Spinal cord (tissue), 9 donors: ENCODE measurements at regions not wholly inside any gene's neighbourhood (a gene's known extent, or its start where the extent isn't known, plus 50 kb on each side); places are given as distances from the start of the nearest gene placed in this dataset.
"Not testable (repeated sequence)": the region's sequence is repeated elsewhere in the genome, so short reads cannot be mapped to it uniquely, and the experiment has no call there.

Experiments
- DNase-seq, 6 donors: peaks; one replicate each; pipeline versions ENCODE4 v3.0.0 to v3.0.0-alpha.2; 2013 to 2015; ENCODE audit warnings: low spot score in 6 of 6, low read depth in 4 of 6
- H3K27ac ChIP-seq: one replicate; pipeline ENCODE4 v1.5.1; 2013; ENCODE audit warnings: low read depth, low read length, control low read depth
- H3K27me3 ChIP-seq: one replicate; pipeline ENCODE4 v1.6.1; 2013; ENCODE audit warnings: low read length; ENCODE audit not compliant: control insufficient read depth, insufficient read depth
- H3K36me3 ChIP-seq: one replicate; pipeline ENCODE4 v1.6.1; 2013; ENCODE audit warnings: low read length; ENCODE audit not compliant: control insufficient read depth, insufficient read depth
- H3K4me1 ChIP-seq: one replicate; pipeline ENCODE4 v1.6.1; 2013; ENCODE audit warnings: low read length; ENCODE audit not compliant: control insufficient read depth, insufficient read depth
- H3K4me3 ChIP-seq: one replicate; pipeline ENCODE4 v1.5.1; 2013; ENCODE audit warnings: low read depth, low read length, control low read depth
- H3K9me3 ChIP-seq: one replicate; pipeline ENCODE4 v1.6.1; 2013; ENCODE audit warnings: low read length; ENCODE audit not compliant: control insufficient read depth, insufficient read depth
- WGBS: methylation state at CpG from one replicate; pipeline ENCODE4 v1.1.5; 2013; ENCODE audit warnings: missing lambda C conversion rate; ENCODE audit not compliant: insufficient coverage; 5-methylcytosine and 5-hydroxymethylcytosine counted together
- donor health status: healthy.

GRCh38 chr1:88318740-88319139 is 365.3 kb upstream of the PKN2 start:
- H3K27me3 ChIP-seq: no peaks in the 10 kb centered on the region
- no peaks in the 10 kb centered on the region for H3K36me3 ChIP-seq
- no peak overlapping the region for H3K27ac ChIP-seq
- WGBS: 60% methylated on average over 7 of the region's 7 CpGs
- H3K4me1 ChIP-seq: no peaks in the 10 kb centered on the region
- H3K9me3 ChIP-seq: no peaks in the 10 kb centered on the region
- DNase-seq: no peak
- no peak overlapping the region for H3K4me3 ChIP-seq

GRCh38 chr1:88320291-88320690 is 363.8 kb upstream of the PKN2 start:
- no CpG with 5 or more reads among the region's 3 CpGs for whole genome bisulfite sequencing
- Histone ChIP-seq H3K4me3 (no peak overlapping the region), H3K27me3 (no peaks in the 10 kb centered on the region), H3K36me3 (no peaks in the 10 kb centered on the region), H3K4me1 (no peaks in the 10 kb centered on the region), H3K9me3 (no peaks in the 10 kb centered on the region), H3K27ac (no peak overlapping the region)
- DNase-seq: peak in 1 of 6 donors; percentile 68

GRCh38 chr1:88321706-88322105 is 362.4 kb upstream of the PKN2 start:
- Histone ChIP-seq H3K4me3 (no peak overlapping the region), H3K27ac (no peak overlapping the region), H3K9me3 (no peaks in the 10 kb centered on the region), H3K36me3 (no peaks in the 10 kb centered on the region), H3K27me3 (no peaks in the 10 kb centered on the region), H3K4me1 (no peaks in the 10 kb centered on the region)
- WGBS: no CpG with 5 or more reads among the region's 2 CpGs
- DNase-seq: no peak

DNA sequence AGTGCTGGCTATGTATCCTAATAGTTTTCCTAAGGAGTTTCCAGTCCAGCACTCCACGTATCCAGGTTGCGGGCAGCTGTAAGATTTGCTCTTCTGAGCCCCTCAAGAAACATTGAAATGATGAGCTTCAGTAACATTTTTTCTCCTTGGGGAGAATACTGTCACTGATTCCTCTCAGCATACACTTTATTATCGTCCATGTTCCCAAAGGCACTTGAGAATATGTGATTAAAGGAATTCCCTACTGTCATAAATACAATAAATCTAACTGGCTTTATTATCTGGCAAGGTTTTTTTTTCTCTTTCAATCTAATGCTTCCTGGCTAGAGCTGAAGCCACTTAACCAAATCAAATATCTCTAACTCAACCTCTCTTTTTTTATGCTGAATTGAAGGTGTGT is 359.2 kb upstream of the PKN2 start:
- H3K9me3 ChIP-seq: no peaks in the 10 kb centered on the region
- no peak overlapping the region for H3K27ac ChIP-seq
- no peak for DNase-seq
- no peaks in the 10 kb centered on the region for H3K36me3 ChIP-seq
- 79% methylated on average over 2 of the region's 3 CpGs for WGBS
- H3K4me1 ChIP-seq: no peaks in the 10 kb centered on the region
- no peak overlapping the region for H3K4me3 ChIP-seq
- H3K27me3 ChIP-seq: no peaks in the 10 kb centered on the region

DNA sequence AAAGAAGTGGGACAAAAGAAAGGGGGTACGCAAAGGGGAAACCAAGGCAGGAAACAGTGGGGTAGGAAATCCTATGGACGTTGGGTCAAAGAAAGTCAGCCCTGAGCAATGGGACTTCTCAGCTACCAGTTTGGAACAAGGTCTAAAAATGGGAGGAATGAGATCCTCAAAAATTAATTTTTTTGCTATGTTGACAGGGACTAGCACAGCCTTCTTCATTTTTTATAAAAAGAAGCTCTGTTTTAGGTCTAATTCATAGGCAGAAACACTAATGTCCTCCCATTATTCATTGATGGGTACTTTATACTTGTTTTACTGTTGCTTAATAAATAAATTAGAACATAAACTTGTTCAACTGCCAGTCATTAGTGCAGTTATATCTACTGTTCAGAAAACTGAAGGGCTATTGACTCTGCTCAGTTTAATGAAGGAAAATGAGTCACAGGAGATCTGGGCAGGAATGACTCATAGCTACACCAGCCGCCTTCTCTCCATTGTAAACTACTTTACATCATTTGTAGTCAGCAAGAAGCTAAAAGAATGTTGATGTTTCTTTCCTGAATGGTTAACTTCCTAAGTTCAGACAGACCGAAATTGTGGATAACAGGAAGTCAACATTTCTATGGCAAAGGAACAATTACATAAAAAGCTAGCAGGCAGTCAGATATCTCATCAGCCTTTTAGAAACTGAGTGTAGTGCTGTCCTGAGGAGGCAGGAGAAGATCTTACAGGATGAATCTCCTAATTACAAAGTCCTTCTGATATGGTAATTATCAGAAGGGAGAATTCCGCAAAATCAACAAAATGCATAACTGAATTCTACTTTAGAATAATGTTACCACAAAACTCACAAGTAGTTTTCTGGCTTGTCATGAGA is 356.4 kb upstream of the PKN2 start:
- 100% methylated on average over 1 of the region's 5 CpGs for WGBS
- Histone ChIP-seq H3K9me3 (no peaks in the 10 kb centered on the region), H3K4me1 (no peaks in the 10 kb centered on the region), H3K36me3 (no peaks in the 10 kb centered on the region), H3K27me3 (no peaks in the 10 kb centered on the region), H3K27ac (peak overlapping the region; percentile 4), H3K4me3 (no peak overlapping the region)
- peak in 1 of 6 donors; percentile 28 for DNase-seq

- no peak for DNase-seq
- WGBS: no CpG with 5 or more reads among the region's 4 CpGs
- H3K27ac ChIP-seq: no peak overlapping the region
- H3K9me3 ChIP-seq: no peaks in the 10 kb centered on the region
- H3K4me3 ChIP-seq: no peak overlapping the region
- no peaks in the 10 kb centered on the region for H3K36me3 ChIP-seq
- H3K4me1 ChIP-seq: no peaks in the 10 kb centered on the region
- H3K27me3 ChIP-seq: no peaks in the 10 kb centered on the region
Measured at GRCh38 chr1:88330201-88330600, 353.9 kb upstream of the PKN2 start.

DNA sequence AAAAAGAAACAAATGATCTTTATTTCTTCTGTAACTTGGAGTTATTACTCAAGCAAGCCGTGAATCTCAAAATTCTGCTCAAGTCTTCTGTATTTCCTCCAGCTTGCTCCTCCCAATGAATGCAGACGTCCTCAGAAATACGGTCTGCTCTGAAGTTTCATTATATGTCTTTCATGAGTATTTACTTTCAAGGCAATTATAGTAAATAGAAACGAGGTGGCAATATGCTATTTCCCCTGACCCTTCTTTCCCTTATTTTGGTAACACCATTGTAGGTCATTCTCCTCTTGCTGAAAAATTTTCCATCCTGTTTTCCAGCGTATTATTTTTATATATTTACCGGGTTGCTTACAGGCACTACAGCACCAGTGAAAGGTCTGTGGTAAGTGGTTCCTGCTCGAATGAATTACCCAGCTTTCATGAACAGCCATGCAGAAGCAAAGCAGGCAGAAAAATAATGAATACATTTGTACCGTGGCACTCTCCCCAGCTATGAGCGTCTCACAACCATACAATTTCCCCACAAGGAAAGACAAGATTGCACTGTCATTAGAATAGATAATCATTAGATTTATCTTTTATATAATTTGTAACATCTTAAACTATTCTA is 350.9 kb upstream of the PKN2 start:
- Histone ChIP-seq H3K4me1 (no peaks in the 10 kb centered on the region), H3K9me3 (no peaks in the 10 kb centered on the region), H3K4me3 (no peak overlapping the region), H3K27me3 (no peaks in the 10 kb centered on the region), H3K27ac (no peak overlapping the region), H3K36me3 (no peaks in the 10 kb centered on the region)
- no CpG with 5 or more reads among the region's 9 CpGs for WGBS
- peak in 1 of 6 donors; percentile 21 for DNase-seq

DNA sequence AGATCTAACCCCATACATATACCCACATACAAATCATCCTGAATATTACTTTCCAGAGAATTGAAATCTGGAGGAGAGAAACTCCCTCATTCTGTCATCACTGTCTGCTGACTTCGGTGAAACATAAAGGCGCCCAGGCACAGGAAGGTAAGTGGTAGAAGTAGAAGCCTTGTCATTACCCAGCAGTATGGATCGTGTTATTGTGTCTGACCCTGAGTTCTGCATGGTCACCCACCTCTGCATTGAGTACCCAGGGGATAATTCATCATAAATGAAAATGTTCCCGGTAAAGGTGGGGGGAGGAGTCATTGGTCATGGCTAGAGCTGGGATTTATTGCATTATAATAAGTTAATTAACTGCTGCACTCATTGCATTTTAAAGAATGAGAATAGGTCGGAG is 342.6 kb upstream of the PKN2 start:
- Histone ChIP-seq H3K27ac (no peak overlapping the region), H3K4me1 (no peaks in the 10 kb centered on the region), H3K4me3 (no peak overlapping the region), H3K36me3 (no peaks in the 10 kb centered on the region), H3K9me3 (no peaks in the 10 kb centered on the region), H3K27me3 (no peaks in the 10 kb centered on the region)
- WGBS: 92% methylated on average over 4 of the region's 5 CpGs
- peak in 1 of 6 donors; percentile 9 for DNase-seq

DNA sequence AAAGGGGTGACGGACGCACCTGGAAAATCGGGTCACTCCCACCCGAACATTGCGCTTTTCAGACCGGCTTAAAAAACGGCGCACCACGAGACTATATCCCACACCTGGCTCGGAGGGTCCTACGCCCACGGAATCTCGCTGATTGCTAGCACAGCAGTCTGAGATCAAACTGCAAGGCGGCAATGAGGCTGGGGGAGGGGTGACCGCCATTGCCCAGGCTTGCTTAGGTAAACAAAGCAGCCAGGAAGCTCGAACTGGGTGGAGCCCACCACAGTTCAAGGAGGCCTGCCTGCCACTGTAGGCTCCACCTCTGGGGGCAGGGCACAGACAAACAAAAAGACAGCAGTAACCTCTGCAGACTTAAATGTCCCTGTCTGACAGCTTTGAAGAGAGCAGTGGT is 342.0 kb upstream of the PKN2 start:
- not testable (repeated sequence) for H3K4me1 ChIP-seq, H3K27me3 ChIP-seq, H3K4me3 ChIP-seq, H3K27ac ChIP-seq, DNase-seq, H3K9me3 ChIP-seq, H3K36me3 ChIP-seq
- no CpG with 5 or more reads among the region's 16 CpGs for WGBS

DNA sequence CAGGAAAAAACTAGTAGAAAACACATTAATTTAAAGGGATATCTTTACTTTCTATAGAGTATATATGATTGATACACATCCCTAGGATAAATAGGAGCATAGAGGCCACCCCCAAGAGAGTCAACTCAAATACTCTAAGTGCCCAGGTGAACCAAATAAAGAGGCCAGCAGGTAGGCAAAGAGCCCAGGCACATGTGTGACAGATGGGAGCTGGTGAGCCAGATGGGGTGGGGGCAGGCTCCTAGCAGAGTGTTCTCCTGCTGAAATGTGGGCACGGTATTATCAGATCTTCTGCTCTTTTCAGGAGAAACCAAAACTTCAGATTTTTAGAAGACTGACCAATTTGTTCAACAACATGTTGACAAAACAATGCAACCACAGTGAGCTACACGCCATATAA is 333.4 kb upstream of the PKN2 start:
- no peak for DNase-seq
- Histone ChIP-seq H3K27me3 (no peaks in the 10 kb centered on the region), H3K36me3 (no peaks in the 10 kb centered on the region), H3K27ac (no peak overlapping the region), H3K4me1 (no peaks in the 10 kb centered on the region), H3K4me3 (no peak overlapping the region), H3K9me3 (no peaks in the 10 kb centered on the region)
- WGBS: no CpG with 5 or more reads among the region's 2 CpGs
